B cell (primary cell): ENCODE measurements at regions not wholly inside any gene's neighbourhood (a gene's known extent, or its start where the extent isn't known, plus 50 kb on each side); places are given as distances from the start of the nearest gene placed in this dataset.

ENCODE experiments used
- EZH2 ChIP-seq: IDR thresholded peaks from 2 replicates; pipeline ENCODE4 v1.6.1; 2012; ENCODE audit warnings: borderline replicate concordance, low read depth, mild to moderate bottlenecking, moderate library complexity, low read length; ENCODE audit not compliant: insufficient read depth, poor library complexity, severe bottlenecking
- TF ChIP-seq, protein P1 (sequence below): fragments of 200-600 bp; IDR thresholded peaks from one replicate; pipeline ENCODE4 v1.8.0; 2022; ENCODE audit warnings: antibody characterized with exemption, mild to moderate bottlenecking

DNA sequence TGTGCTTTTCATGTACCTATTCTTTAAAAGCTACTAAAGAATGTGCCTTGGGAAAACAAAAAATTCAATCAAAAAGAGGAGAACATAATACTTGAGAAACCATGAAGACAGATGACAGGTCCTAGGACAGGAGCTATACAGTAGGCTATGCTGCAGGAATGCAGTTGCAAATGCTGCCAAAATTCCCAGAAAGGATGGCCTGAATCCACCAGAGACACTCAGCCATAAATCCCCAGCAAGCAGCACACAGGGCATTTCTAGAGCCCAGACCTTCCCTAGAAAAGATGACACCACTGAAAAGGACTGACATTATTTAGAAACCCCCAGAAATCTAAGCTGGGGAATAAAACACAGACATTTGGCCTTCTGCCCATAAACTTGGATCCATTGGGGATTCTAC, 237.3 kb downstream of the C7orf25 start:
- TF ChIP-seq, protein P1, sequence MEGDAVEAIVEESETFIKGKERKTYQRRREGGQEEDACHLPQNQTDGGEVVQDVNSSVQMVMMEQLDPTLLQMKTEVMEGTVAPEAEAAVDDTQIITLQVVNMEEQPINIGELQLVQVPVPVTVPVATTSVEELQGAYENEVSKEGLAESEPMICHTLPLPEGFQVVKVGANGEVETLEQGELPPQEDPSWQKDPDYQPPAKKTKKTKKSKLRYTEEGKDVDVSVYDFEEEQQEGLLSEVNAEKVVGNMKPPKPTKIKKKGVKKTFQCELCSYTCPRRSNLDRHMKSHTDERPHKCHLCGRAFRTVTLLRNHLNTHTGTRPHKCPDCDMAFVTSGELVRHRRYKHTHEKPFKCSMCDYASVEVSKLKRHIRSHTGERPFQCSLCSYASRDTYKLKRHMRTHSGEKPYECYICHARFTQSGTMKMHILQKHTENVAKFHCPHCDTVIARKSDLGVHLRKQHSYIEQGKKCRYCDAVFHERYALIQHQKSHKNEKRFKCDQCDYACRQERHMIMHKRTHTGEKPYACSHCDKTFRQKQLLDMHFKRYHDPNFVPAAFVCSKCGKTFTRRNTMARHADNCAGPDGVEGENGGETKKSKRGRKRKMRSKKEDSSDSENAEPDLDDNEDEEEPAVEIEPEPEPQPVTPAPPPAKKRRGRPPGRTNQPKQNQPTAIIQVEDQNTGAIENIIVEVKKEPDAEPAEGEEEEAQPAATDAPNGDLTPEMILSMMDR, result no peak
- TF ChIP-seq EZH2, result no peak
